ENCODE measurements at regions not wholly inside any gene's neighbourhood (a gene's known extent, or its start where the extent isn't known, plus 50 kb on each side); places are given as distances from the start of the nearest gene placed in this dataset.

DNA sequence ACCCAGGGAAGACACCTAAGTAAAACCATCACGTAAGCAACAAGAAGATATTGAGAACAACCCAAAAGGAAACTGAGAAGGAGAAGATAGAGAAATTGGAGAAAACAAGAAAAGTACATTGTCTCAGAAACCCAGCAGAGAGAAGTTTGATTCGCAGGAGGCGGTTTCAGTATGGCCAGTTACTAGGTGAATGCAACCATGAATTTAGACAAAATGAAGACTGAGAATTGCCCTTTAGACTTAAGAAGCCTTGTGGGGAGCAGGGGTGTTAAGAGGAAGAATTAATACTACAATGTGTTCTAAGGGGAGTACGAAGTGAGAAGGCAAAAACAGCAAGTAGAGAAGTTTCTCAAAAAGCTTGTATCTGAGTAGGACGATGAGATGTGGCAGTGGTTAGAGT, 229.3 kb upstream of the NEIL3 start:
- ChIA-PET POLR2A (no interaction called here), CTCF (no interaction called here)
- no peak overlapping the region for H3K27ac ChIP-seq (ENCODE audit: insufficient read depth, low read depth, low read length)
- H3K36me3 ChIP-seq (ENCODE audit: control insufficient read depth in 2 of 2, extremely low read depth in 1 of 2, insufficient read depth in 2 of 2, low read length in 2 of 2) = no peaks in the 10 kb centered on the region
- no peak overlapping the region for H3K4me2 ChIP-seq (ENCODE audit: insufficient read depth, low read length)
- no peaks in the 10 kb centered on the region for H3K79me2 ChIP-seq (ENCODE audit: control insufficient read depth, insufficient read depth, low read length)
- FAIRE-seq (no peak), DNase-seq (ENCODE audit: low read depth, low spot score) (no peak)
- H3K4me1 ChIP-seq (ENCODE audit: control insufficient read depth, extremely low read depth, insufficient read depth, low read length) = no peaks in the 10 kb centered on the region
- no peaks in the 10 kb centered on the region for H4K20me1 ChIP-seq (replicated peaks; ENCODE audit: control insufficient read depth, extremely low read depth, insufficient read depth, low read length)
- no peak overlapping the region for H3K9ac ChIP-seq (replicated peaks; ENCODE audit: extremely low read depth, insufficient read depth, low read length)
- no peak for TF ChIP-seq EZH2 (IDR thresholded peaks at IDR 0.05; ENCODE audit: borderline replicate concordance, low read depth, low read length, severe bottlenecking)
- no peak overlapping the region for H3K4me3 ChIP-seq (replicated peaks in 1 of 3; ENCODE audit: insufficient read depth in 1 of 3, low read depth in 1 of 3, low read length in 3 of 3)
- intact Hi-C loops (cut with micrococcal nuclease) (no loop called here), dilution Hi-C loops (cut with MboI; ENCODE audit: extremely low pct_ligation_motif_present, low sequenced_read_pairs) (no loop called here)
- no peaks in the 10 kb centered on the region for H3K9me3 ChIP-seq (replicated peaks; ENCODE audit: control insufficient read depth, insufficient read depth, low read length)
- no peaks in the 10 kb centered on the region for H3K9me1 ChIP-seq (replicated peaks; ENCODE audit: control insufficient read depth, extremely low read depth, insufficient read depth, low read length)
- no peak overlapping the region for H2AFZ ChIP-seq (ENCODE audit: low read depth, low read length)
- H3K27me3 ChIP-seq (ENCODE audit: control insufficient read depth in 2 of 2, insufficient read depth in 2 of 2, low read length in 2 of 2) = no peaks in the 10 kb centered on the region
- no TSS peak for BruUV-seq (replicated peaks)

- H3K9me1 ChIP-seq (replicated peaks; ENCODE audit: control insufficient read depth, extremely low read depth, insufficient read depth, low read length) = no peaks in the 10 kb centered on the region
- BruUV-seq (replicated peaks) = no TSS peak
- H4K20me1 ChIP-seq (replicated peaks; ENCODE audit: control insufficient read depth, extremely low read depth, insufficient read depth, low read length) = no peaks in the 10 kb centered on the region
- H3K4me3 ChIP-seq (replicated peaks in 1 of 3; ENCODE audit: insufficient read depth in 1 of 3, low read depth in 1 of 3, low read length in 3 of 3) = no peak overlapping the region
- dilution Hi-C loops (cut with MboI; ENCODE audit: extremely low pct_ligation_motif_present, low sequenced_read_pairs) (no loop called here), intact Hi-C loops (cut with micrococcal nuclease) (no loop called here)
- DNase-seq (ENCODE audit: low read depth, low spot score) = no peak
- H3K4me1 ChIP-seq (ENCODE audit: control insufficient read depth, extremely low read depth, insufficient read depth, low read length) = no peaks in the 10 kb centered on the region
- no peak for FAIRE-seq
- no peaks in the 10 kb centered on the region for H3K27me3 ChIP-seq (ENCODE audit: control insufficient read depth in 2 of 2, insufficient read depth in 2 of 2, low read length in 2 of 2)
- H3K36me3 ChIP-seq (ENCODE audit: control insufficient read depth in 2 of 2, extremely low read depth in 1 of 2, insufficient read depth in 2 of 2, low read length in 2 of 2) = no peaks in the 10 kb centered on the region
- no peak overlapping the region for H3K4me2 ChIP-seq (ENCODE audit: insufficient read depth, low read length)
- ChIA-PET CTCF (no interaction called here), POLR2A (no interaction called here)
- H3K27ac ChIP-seq (ENCODE audit: insufficient read depth, low read depth, low read length) = no peak overlapping the region
- no peak overlapping the region for H3K9ac ChIP-seq (replicated peaks; ENCODE audit: extremely low read depth, insufficient read depth, low read length)
- TF ChIP-seq GATA2 (IDR thresholded peaks at IDR 0.05; ENCODE audit: insufficient read depth, insufficient read length, low read depth, low read length) = no peak
- no peak for TF ChIP-seq JUN (IDR thresholded peaks at IDR 0.05; ENCODE audit: borderline replicate concordance, insufficient read depth, insufficient read length, low read depth)
- TF ChIP-seq, protein P1, sequence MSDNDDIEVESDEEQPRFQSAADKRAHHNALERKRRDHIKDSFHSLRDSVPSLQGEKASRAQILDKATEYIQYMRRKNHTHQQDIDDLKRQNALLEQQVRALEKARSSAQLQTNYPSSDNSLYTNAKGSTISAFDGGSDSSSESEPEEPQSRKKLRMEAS (IDR thresholded peaks at IDR 0.05; ENCODE audit: insufficient read depth, insufficient read length) = no peak
- TF ChIP-seq EZH2 (IDR thresholded peaks at IDR 0.05; ENCODE audit: borderline replicate concordance, low read depth, low read length, severe bottlenecking) = no peak
- no peak for TF ChIP-seq POLR2AphosphoS5 (IDR thresholded peaks at IDR 0.05; ENCODE audit: insufficient read depth, low read depth, low read length)
- TF ChIP-seq MYC (IDR thresholded peaks at IDR 0.05; ENCODE audit: low read depth, low read length) = no peak
- TF ChIP-seq, protein P2, sequence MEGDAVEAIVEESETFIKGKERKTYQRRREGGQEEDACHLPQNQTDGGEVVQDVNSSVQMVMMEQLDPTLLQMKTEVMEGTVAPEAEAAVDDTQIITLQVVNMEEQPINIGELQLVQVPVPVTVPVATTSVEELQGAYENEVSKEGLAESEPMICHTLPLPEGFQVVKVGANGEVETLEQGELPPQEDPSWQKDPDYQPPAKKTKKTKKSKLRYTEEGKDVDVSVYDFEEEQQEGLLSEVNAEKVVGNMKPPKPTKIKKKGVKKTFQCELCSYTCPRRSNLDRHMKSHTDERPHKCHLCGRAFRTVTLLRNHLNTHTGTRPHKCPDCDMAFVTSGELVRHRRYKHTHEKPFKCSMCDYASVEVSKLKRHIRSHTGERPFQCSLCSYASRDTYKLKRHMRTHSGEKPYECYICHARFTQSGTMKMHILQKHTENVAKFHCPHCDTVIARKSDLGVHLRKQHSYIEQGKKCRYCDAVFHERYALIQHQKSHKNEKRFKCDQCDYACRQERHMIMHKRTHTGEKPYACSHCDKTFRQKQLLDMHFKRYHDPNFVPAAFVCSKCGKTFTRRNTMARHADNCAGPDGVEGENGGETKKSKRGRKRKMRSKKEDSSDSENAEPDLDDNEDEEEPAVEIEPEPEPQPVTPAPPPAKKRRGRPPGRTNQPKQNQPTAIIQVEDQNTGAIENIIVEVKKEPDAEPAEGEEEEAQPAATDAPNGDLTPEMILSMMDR (IDR thresholded peaks at IDR 0.05; ENCODE audit: extremely low read depth in 1 of 2, insufficient read depth in 1 of 2, low read depth in 1 of 2, low read length in 2 of 2) = no peak
- TF ChIP-seq FOS (IDR thresholded peaks at IDR 0.05; ENCODE audit: borderline replicate concordance, insufficient read depth, low read length) = no peak
- TF ChIP-seq POLR2A (IDR thresholded peaks at IDR 0.05; ENCODE audit: low read depth, low read length) = no peak
- H3K9me3 ChIP-seq (replicated peaks; ENCODE audit: control insufficient read depth, insufficient read depth, low read length) = no peaks in the 10 kb centered on the region
- no peaks in the 10 kb centered on the region for H3K79me2 ChIP-seq (ENCODE audit: control insufficient read depth, insufficient read depth, low read length)
- H2AFZ ChIP-seq (ENCODE audit: low read depth, low read length) = no peak overlapping the region
These were observed 222.6 kb upstream of the NEIL3 start for GRCh38 chr4:177087060-177087459.
